Stimulated activated CD4-positive, alpha-beta T cell treated with anti-CD3 and anti-CD28 coated beads, Interleukin-4, amount 100 ng/mL, for 48 hours (primary cell): ENCODE measurements at regions not wholly inside any gene's neighbourhood (a gene's known extent, or its start where the extent isn't known, plus 50 kb on each side); places are given as distances from the start of the nearest gene placed in this dataset.

Experiments used
- DNase-seq, 2 donors: peaks; one replicate each; pipeline ENCODE4 v3.0.0-alpha.2; 2020; ENCODE audit warnings: low read depth in 2 of 2

DNA sequence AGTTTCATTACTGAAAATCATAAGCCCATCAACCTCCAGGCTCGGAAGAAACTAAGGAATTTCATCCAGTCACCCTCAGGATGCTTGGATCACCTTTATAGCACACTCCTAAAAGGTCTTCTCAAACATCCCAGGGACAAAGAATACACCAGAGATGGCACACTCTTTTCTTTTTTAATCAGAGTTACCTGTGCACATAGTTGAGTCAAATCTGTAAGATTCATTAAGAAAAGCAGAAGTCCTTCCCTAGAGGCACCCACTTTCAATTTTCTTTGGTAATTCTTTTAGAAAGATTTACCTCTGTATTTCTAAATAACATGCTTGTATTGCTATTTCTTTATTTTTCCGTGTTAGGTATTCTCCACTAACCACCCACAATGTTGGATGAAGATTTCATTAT, 50.6 kb upstream of the IL6 start:
- DNase-seq = no peak

- no peak for DNase-seq
These were observed 51.1 kb upstream of the IL6 start for GRCh38 chr7:22675917-22676343.

DNA sequence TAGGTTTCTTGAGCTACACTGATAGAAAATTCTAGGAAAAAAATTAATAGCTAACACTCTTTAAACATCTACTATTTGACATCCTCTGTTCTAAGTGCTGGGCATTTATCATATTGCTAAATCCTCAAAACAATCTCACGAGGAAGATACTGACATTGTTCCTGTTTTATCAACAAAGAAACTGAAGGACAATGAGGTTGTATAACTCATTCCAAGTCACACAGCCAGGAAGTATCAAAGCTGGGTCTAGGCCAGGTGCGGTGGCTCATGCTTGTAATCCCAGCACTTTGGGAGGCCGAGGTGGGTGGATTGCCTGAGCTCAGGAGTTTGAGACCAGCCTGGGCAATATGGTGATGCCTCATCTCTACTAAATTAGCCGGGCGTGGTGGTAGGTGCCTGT, 51.6 kb upstream of the IL6 start:
- DNase-seq = no peak

GRCh38 chr7:22672846-22673680, 53.9 kb upstream of the IL6 start:
- DNase-seq = no peak

- no peak for DNase-seq
These were observed 55.7 kb upstream of the IL6 start for GRCh38 chr7:22671177-22671879.

- no peak for DNase-seq
These were observed 56.6 kb upstream of the IL6 start for GRCh38 chr7:22670422-22670815.

- DNase-seq = no peak
These were observed 57.1 kb upstream of the IL6 start for GRCh38 chr7:22669692-22670421.

DNA sequence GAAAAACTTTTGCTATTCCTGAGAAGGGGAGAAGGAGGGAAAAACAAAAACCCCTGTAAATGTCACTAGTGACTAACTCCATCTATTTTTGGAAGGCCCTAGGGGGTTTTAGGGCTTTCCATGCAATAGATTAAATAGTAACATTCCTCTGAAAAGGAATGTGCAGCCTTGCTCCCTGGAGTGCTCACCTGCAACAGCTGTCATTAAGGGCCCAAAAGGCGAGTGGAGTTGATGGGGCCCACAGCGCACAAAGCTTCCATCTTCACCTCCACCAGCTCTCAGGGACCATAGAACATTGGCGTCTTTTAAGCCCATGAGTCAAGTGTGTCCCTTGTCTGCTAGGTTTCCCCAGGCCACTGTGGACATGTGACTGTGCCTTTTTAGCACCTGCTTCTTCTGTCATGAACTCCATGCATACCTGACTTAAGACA, 58.0 kb upstream of the IL6 start:
- no peak for DNase-seq

GRCh38 chr7:22667562-22668239, 59.3 kb upstream of the IL6 start:
- no peak for DNase-seq

GRCh38 chr7:22667187-22667561, 59.8 kb upstream of the IL6 start:
- no peak for DNase-seq

GRCh38 chr7:22666732-22667131, 60.3 kb upstream of the IL6 start:
- DNase-seq = no peak

GRCh38 chr7:22665923-22666322, 61.1 kb upstream of the IL6 start:
- DNase-seq = no peak

DNA sequence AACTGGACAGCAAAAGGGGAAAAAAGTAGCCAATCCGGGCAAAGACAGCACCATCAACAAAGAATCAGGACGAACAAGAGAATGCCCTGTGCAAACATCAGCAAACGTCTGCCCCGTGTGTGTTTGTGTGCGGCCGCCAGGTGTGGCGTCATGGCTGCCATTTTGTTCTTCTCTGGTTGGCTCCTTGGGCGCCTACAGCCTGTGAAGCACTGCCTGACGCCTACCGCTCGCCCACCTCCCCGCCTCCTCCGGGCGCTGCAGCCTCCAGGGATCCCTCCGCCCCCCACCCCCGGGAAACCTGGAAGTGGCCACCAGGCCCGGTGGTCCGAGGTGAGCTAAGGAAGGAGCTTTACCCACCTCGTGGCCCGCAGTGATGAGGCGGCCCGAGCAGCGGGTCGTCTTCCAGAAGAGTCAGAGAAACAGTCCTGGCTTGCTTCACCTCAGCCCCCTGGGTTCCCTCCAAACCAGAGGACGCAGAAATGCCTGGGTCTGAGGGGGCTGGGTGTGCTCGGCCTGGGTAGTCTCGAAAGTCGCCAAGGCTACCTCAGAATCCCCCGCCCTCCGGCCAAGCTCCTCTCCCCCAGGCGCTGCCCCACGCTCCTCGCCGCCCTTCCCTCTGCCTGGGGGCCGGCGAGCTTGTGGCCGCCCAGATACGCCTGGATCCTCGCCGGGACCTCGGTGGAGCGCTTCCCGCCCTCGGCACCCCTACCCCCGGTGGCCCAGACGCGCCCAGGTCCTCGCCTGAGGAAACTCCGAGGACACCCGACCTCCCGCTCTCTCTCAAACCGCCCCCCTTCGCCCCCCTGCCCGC, 61.8 kb upstream of the IL6 start:
- DNase-seq = no peak

DNA sequence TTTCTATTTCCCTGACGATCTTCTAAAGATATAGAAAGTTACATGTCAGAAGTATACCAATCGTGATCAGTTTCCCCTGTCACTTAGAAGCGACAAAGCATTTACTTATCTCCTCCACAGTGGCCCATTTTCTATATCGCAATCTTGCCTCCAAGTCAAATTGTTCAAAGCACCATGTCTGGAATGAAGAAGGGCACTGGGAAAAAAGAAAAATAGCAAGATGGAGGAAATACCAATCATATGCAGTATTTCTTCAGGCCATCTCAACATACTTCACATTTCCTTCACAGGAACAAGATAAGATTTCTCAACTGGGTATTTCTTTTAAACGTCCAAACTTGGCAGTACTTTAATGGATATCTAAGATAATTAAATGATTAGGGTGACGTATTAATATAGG, 63.3 kb upstream of the IL6 start:
- DNase-seq = no peak

DNA sequence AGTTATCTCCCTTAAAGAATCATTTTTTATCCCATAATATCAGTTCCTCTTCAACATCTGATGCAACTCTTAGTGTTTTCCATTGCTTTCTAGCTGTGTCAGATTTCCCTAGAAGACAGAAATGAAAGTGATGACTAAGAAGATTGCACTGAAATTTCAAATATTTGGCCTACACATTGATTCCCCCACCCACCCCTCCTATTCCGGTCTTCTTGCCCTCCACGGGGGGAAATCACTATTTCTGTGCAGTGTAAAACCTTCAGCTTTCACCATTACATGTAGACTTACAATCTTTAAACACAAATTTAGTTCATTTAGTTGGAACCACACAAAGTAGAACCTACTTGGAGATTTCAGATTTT, 63.7 kb upstream of the IL6 start:
- DNase-seq = peak in 1 of 2 donors; percentile 32

DNA sequence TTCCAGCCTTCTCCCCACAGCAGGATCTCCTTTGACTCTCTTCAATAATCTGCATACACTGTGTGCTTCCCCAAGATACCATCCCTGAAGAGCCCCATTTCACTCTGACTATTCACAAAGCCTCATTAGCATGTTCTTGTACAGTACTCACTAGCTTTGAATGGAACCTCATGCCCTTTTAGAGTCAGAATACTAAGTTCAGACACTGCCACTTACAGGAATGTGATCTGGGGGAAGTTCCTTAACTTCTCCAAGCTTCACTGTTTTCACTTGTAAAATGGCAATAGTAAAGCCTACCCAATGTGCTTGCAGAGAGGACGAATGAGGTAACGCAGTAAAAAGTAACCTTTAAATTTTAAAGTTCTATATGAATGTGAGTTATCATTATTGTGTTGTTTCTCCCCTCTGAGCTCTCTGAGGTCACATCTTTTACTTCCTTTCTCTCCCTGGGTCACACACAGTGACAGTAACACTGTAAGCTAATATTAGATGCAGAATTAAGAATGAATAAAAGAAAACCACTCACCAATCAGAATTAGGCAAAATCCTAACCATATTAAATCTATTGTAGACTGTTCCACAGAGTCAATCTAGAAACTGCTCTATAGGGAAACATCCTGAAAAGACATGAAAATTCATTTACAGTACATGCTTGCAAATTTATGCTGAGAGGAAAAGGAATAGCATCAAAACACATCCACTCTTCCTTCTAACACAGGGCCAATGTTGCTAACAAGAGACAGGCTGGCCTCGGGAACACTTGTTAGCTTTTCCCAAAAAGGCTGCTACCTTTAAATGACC, 64.2 kb upstream of the IL6 start:
- no peak for DNase-seq

- DNase-seq = no peak
These were observed 65.0 kb upstream of the IL6 start for GRCh38 chr7:22662036-22662435.

DNA sequence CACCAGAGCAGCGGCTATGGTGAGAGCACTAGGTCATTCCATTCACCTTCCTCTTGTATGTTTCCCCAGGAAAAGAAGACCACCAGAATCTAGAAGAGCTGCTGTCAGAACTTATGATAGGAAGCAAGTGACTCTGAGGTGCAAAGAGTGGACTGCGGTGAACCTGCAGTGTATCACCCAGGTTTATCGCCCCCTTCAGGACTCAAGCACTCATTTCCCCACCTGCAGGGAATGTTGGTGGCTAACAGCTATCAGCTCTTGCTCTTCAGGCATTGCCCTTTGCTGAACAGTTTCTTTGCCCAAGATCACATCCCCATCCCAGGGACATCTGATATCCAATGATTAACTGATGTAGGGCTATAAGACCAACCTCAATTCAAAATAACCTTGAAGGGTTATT, 66.3 kb upstream of the IL6 start:
- DNase-seq = no peak

DNA sequence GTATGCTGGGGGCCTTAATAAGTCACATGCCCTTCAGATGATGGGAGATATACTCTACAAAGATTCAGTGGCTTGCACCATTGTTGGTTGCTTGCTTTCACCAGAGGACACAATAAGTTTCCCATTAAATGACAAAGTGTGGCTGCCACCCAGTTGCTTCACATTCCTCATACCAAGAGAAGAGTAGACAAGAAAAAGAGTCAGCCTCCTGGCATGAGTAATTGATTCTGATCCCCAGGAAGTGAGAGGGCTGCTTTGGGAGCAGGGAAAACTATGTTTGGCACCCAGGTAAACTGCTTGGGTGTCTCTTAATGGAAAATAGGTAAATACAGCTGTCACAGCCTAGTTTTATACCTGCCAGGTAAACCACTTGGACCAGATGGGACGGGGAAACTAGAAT, 66.7 kb upstream of the IL6 start:
- no peak for DNase-seq

- no peak for DNase-seq
These were observed 67.3 kb upstream of the IL6 start for GRCh38 chr7:22659741-22660140.

DNA sequence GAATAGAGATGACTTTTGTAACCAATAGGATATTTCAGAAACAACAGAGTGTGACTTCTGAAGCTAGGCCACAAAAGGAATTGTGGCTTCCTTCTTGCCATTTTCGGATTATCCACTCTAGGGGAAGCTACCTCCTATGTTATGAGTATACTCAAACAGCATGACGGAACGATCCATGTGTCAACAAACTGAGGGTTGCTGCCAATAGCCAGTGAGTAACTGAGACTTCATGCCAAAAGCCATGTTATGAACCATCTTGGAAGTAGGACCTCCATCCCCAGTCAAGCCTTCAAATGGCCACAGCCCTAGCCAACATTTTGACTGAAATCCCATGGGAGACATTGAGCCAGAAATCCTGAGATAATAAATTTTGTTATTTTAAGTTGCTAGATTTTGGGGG, 69.0 kb upstream of the IL6 start:
- no peak for DNase-seq
